Upper lobe of left lung (tissue), 6 donors: ENCODE measurements at regions not wholly inside any gene's neighbourhood (a gene's known extent, or its start where the extent isn't known, plus 50 kb on each side); places are given as distances from the start of the nearest gene placed in this dataset.

Experiments used
- ATAC-seq, 2 donors: fragments of 200-7000 bp; cut with Tn5 transposase; one replicate each; pipeline ENCODE4 v1.9.1; 2022; ENCODE audit warnings: mild to moderate bottlenecking in 2 of 2, moderate library complexity in 2 of 2; ENCODE audit not compliant: low FRiP score in 2 of 2
- DNase-seq, 2 donors: peaks; one replicate each; pipeline ENCODE4 v3.0.0-alpha.2; 2019 to 2020
- H3K27ac ChIP-seq, 4 donors: fragments of 200-600 bp; sonication (generic); one replicate each; pipeline ENCODE4 v1.5.1; 2016 to 2019
- H3K27me3 ChIP-seq, 4 donors: fragments of 200-600 bp; sonication (generic); one replicate each; pipeline ENCODE4 v1.5.1; 2017 to 2019
- H3K36me3 ChIP-seq, 4 donors: fragments of 200-600 bp; sonication (generic); one replicate each; pipeline ENCODE4 v1.5.1; 2016 to 2019
- H3K4me1 ChIP-seq, 4 donors: fragments of 200-600 bp; sonication (generic); one replicate each; pipeline ENCODE4 v1.5.1; 2018 to 2019
- H3K4me3 ChIP-seq, 4 donors: fragments of 200-600 bp; sonication (generic); one replicate each; pipeline ENCODE4 v1.5.1; 2017 to 2019; ENCODE audit warnings: mild to moderate bottlenecking in 2 of 4, moderate library complexity in 1 of 4
- H3K9me3 ChIP-seq, 4 donors: fragments of 200-600 bp; sonication (generic); one replicate each; pipeline ENCODE4 v1.5.1; 2018 to 2019
- CTCF ChIP-seq, 6 experiments: fragments of 450-650 bp in 4 of 6; fragments of 200-600 bp in 2 of 6; sonication (generic) in 2 of 6; IDR thresholded peaks; one replicate each; pipeline ENCODE4 v1.5.1; 2016 to 2019; ENCODE audit warnings: antibody characterized with exemption in 6 of 6
- EP300 ChIP-seq, 4 donors: sonication (generic); formaldehyde crosslinking; IDR thresholded peaks; one replicate each; pipeline ENCODE4 v1.5.1; 2017; ENCODE audit warnings: antibody characterized with exemption in 4 of 4, control low read depth in 2 of 4
- POLR2A ChIP-seq, 4 donors: fragments of 450-650 bp; IDR thresholded peaks; one replicate each; pipeline ENCODE4 v1.5.1; 2016 to 2017; ENCODE audit warnings: antibody characterized with exemption in 4 of 4, mild to moderate bottlenecking in 2 of 4
- POLR2AphosphoS5 ChIP-seq, 2 donors: sonication (generic); formaldehyde crosslinking; IDR thresholded peaks; one replicate each; pipeline ENCODE4 v1.5.1; 2017; ENCODE audit warnings: antibody characterized with exemption in 2 of 2
- WGBS, 2 donors: methylation state at CpG; one replicate each; pipeline ENCODE4 v1.1.5; 2017 to 2018; 5-methylcytosine and 5-hydroxymethylcytosine counted together
- donor health status: DM: no; HTN: no; CAD: no; lungs with moderate emphysema.
- donor health status: DM: no; HTN: yes; CAD: no; lungs with severe emphysema.

- DNase-seq (no peak), ATAC-seq (no peak)
- H3K27ac ChIP-seq = no peak overlapping the region
- H3K9me3 ChIP-seq = no peaks in the 10 kb centered on the region
- WGBS, 2 donors = 79 to 85% methylated on average over 4 of the region's 4 CpGs
- H3K36me3 ChIP-seq = no peaks in the 10 kb centered on the region
- no peak overlapping the region for H3K4me3 ChIP-seq
- H3K4me1 ChIP-seq = no peaks in the 10 kb centered on the region
- no peak for TF ChIP-seq EP300 (IDR thresholded peaks at IDR 0.05)
- no peak for TF ChIP-seq POLR2A (IDR thresholded peaks at IDR 0.05)
- no peak for TF ChIP-seq CTCF (IDR thresholded peaks at IDR 0.05)
- no peak for TF ChIP-seq POLR2AphosphoS5 (IDR thresholded peaks at IDR 0.05)
- H3K27me3 ChIP-seq = no peaks in the 10 kb centered on the region
Observed at GRCh38 chr3:144272680-144273079, 301.1 kb downstream of the DIPK2A start.

- H3K4me3 ChIP-seq = no peak overlapping the region
- no peaks in the 10 kb centered on the region for H3K27me3 ChIP-seq
- DNase-seq (no peak), ATAC-seq (no peak)
- H3K4me1 ChIP-seq = no peaks in the 10 kb centered on the region
- 83 to 91% methylated on average over 2 of the region's 2 CpGs for whole genome bisulfite sequencing, 2 donors
- no peak for TF ChIP-seq CTCF (IDR thresholded peaks at IDR 0.05)
- no peak for TF ChIP-seq EP300 (IDR thresholded peaks at IDR 0.05)
- TF ChIP-seq POLR2A (IDR thresholded peaks at IDR 0.05) = no peak
- no peak for TF ChIP-seq POLR2AphosphoS5 (IDR thresholded peaks at IDR 0.05)
- no peak overlapping the region for H3K27ac ChIP-seq
- no peaks in the 10 kb centered on the region for H3K9me3 ChIP-seq
- no peaks in the 10 kb centered on the region for H3K36me3 ChIP-seq
Observed at GRCh38 chr3:144273601-144274000, 302.0 kb downstream of the DIPK2A start.

GRCh38 chr3:144275005-144275404 lies 303.4 kb downstream of the DIPK2A start:
- H3K9me3 ChIP-seq = no peaks in the 10 kb centered on the region
- H3K36me3 ChIP-seq = no peaks in the 10 kb centered on the region
- no peaks in the 10 kb centered on the region for H3K27me3 ChIP-seq
- TF ChIP-seq CTCF (IDR thresholded peaks at IDR 0.05) = no peak
- no peak for TF ChIP-seq EP300 (IDR thresholded peaks at IDR 0.05)
- TF ChIP-seq POLR2A (IDR thresholded peaks at IDR 0.05) = no peak
- no peak for TF ChIP-seq POLR2AphosphoS5 (IDR thresholded peaks at IDR 0.05)
- H3K4me3 ChIP-seq = no peak overlapping the region
- ATAC-seq (no peak), DNase-seq (no peak)
- H3K27ac ChIP-seq = no peak overlapping the region
- H3K4me1 ChIP-seq = no peaks in the 10 kb centered on the region

GRCh38 chr3:144282313-144282712 lies 310.7 kb downstream of the DIPK2A start:
- DNase-seq (no peak), ATAC-seq (no peak)
- Histone ChIP-seq H3K4me1 (no peaks in the 10 kb centered on the region), H3K27ac (no peak overlapping the region), H3K9me3 (no peaks in the 10 kb centered on the region), H3K4me3 (no peak overlapping the region), H3K36me3 (no peaks in the 10 kb centered on the region), H3K27me3 (no peaks in the 10 kb centered on the region)
- TF ChIP-seq EP300 (IDR thresholded peaks at IDR 0.05) = no peak
- TF ChIP-seq CTCF (IDR thresholded peaks at IDR 0.05) = no peak
- TF ChIP-seq POLR2A (IDR thresholded peaks at IDR 0.05) = no peak
- no peak for TF ChIP-seq POLR2AphosphoS5 (IDR thresholded peaks at IDR 0.05)
- 89 to 90% methylated on average over 2 of the region's 2 CpGs for WGBS, 2 donors

GRCh38 chr3:144286235-144286910 lies 314.8 kb downstream of the DIPK2A start:
- 80 to 84% methylated on average over 6 of the region's 6 CpGs for WGBS, 2 donors
- no peak for ATAC-seq
- TF ChIP-seq CTCF (IDR thresholded peaks at IDR 0.05) (no peak), EP300 (IDR thresholded peaks at IDR 0.05) (no peak), POLR2AphosphoS5 (IDR thresholded peaks at IDR 0.05) (no peak), POLR2A (IDR thresholded peaks at IDR 0.05) (no peak)

More at GRCh38 chr3:144286235-144286910, 314.8 kb downstream of the DIPK2A start:
- H3K27ac ChIP-seq = no peak overlapping the region
- no peaks in the 10 kb centered on the region for H3K27me3 ChIP-seq
- no peak overlapping the region for H3K4me3 ChIP-seq
- DNase-seq = no peak
- no peaks in the 10 kb centered on the region for H3K9me3 ChIP-seq
- no peaks in the 10 kb centered on the region for H3K4me1 ChIP-seq
- H3K36me3 ChIP-seq = no peaks in the 10 kb centered on the region
